ENCODE measurements at regions not wholly inside any gene's neighbourhood (a gene's known extent, or its start where the extent isn't known, plus 50 kb on each side); places are given as distances from the start of the nearest gene placed in this dataset.

GRCh38 chr3:144235489-144235888 lies 263.9 kb downstream of the DIPK2A start:
- no peak for DNase-seq

DNA sequence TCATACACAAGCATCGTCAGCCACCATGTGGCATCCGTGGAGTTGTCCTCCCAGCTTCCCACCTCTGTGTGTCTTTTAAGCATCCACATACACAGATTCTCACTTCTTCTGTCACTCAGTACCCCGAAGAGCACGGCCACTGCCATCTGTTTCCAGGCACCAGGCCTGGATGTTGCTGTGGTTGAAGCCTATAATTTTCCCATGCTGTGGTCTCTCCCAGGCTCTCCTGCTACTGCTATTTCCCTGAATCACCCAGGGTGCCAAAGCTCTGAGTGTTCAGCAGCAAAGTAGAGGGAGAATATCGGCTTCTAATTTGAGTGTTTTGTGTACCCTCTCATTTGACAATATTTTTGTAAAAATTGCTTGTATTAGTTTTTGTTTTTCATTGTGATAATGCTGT lies 265.7 kb downstream of the DIPK2A start:
- no peak for DNase-seq

- no peak for DNase-seq
These were observed 269.8 kb downstream of the DIPK2A start for GRCh38 chr3:144241404-144241803.

GRCh38 chr3:144242747-144243146 lies 271.1 kb downstream of the DIPK2A start:
- DNase-seq = no peak

DNA sequence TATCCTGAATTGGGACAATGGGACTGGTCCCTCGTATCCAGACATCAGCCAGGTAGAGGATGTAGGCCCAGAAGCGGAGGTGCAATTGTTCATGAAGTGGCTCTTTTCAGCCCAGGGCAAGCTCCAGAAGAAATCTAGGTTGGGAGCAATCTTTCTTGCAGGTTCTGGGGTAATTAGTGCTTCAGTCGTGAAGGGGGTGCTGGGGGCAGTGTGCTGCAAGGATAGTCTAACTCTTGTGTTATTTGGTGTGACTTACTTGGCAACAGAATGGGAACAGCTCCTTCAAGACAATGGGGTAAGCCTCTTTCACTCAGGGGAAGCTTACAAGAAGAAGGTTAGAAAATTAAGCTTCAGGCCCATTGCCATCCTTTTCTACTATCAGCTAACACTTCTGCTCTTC lies 273.0 kb downstream of the DIPK2A start:
- no peak for DNase-seq

GRCh38 chr3:144252896-144253295 lies 281.3 kb downstream of the DIPK2A start:
- no peak for DNase-seq

- no peak for DNase-seq
These were observed 285.8 kb downstream of the DIPK2A start for GRCh38 chr3:144257381-144257780.

- no peak for DNase-seq
These were observed 287.6 kb downstream of the DIPK2A start for GRCh38 chr3:144259267-144259666.

GRCh38 chr3:144263706-144264105 lies 292.1 kb downstream of the DIPK2A start:
- no peak for DNase-seq

GRCh38 chr3:144264350-144264749 lies 292.7 kb downstream of the DIPK2A start:
- no peak for DNase-seq

GRCh38 chr3:144264794-144265193 lies 293.2 kb downstream of the DIPK2A start:
- DNase-seq = no peak

DNA sequence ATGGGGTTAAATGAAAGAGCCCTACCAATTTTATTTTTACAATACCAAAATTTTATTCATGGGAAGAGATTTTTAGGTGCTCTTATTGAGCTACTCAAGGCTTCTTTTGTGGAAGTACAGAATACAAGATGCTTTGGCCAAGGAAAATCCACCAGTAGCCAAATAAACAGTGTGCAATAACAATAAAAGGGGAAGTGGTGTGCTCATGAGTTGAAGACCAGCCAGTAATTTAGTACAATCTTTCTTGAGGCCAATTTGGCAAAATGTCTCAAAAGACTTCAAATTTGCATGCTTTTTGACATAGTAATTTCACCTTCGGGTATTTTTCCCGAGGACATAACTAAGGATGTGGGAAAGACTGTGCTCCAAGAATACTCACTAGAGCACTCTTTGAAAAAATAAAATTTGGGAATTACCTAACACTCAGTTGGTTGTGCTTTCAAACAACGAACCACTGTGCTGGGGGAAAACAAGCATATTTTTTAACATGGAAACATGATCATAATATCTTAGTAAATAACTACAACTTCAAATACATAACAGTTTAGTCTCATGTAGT lies 294.0 kb downstream of the DIPK2A start:
- no peak for DNase-seq

DNA sequence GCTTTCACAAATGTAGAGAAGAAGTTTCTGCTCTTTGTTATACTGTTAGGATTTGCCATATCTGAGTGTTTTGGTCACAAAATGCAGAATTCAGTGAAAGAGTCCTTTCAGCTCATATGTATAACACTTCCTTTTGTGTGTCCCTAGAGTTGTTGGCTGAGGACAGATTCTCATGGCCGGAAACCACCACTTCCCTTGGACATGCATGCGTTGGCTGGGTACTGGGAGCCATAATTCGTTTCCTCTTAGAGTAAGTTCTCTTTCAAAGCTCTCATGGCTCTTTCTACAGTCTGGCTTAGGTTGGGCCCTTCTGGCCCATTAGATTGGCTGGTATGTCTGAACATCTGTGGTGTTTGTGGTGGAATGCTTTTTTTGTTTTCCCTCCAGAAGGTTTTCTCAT lies 298.5 kb downstream of the DIPK2A start:
- no peak for DNase-seq

GRCh38 chr3:144272680-144273079 lies 301.1 kb downstream of the DIPK2A start:
- DNase-seq = no peak

DNA sequence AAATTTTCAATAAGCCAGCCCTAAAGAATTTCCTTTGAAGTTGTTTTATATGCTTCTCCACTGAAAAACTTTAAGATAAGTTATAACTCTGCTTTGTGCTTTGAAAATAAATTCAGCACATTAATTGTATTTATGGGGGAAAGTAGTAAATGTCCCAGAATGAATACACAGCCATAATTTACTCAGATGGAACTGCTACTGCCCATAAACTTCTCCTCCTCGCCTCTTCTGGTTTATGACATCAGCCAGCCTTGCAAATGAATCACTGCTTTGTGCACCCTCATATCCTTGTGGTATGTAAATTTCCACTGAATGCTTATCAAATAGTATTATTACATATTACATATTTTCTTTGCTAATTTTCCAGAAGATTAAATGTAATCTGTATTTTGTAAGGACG lies 302.0 kb downstream of the DIPK2A start:
- peak; percentile 8 for DNase-seq

GRCh38 chr3:144275005-144275404 lies 303.4 kb downstream of the DIPK2A start:
- DNase-seq = no peak

DNA sequence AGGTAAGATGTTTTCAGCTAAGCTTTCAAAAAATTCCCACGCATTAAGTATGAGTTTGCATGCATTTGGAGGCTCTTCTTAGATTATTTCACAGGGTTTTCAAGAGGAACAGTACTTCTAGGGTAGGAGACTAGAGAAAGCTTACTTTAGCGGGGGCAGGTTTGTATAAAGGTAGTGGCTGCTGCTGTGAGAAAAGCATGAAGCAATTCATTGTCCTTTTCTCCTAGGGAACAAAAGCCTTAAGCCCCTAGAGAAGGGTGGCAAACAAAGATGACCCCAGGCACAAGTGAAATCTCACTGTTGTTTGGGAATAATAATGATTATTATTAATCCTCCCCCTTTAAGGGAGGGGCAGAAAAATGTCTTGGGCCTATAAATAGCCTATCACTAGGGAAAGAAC lies 310.7 kb downstream of the DIPK2A start:
- DNase-seq = no peak

DNA sequence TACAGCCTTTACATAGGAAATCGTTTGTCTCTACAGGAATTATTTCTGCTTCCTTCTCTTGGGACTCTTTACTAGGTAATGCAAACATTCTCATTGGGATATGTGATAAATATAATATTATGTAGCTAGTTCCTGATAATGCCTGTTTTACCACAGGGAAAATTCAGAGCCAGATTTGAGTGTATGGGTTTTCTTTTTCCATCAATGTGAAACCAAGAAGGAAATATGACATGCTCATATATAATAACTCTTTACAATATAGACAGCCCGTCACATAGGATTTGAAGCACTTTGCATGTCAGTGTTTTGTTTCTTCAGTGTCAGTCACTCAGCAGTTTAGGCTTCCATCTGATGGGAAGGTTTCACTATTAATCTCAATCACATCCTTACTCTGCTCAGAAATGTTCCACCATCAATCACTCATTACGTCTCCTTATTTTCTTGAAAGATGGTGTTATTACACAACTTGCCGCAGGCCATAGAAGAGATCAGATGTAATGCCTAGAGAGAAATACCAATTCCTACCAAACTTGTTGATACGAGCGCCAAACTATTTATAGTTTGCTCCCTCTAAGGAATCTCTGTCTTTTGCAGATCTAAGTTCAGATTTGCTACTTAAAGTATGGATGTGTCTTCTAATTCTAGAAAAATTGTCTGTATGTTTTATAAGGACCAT lies 314.8 kb downstream of the DIPK2A start:
- no peak for DNase-seq

DNA sequence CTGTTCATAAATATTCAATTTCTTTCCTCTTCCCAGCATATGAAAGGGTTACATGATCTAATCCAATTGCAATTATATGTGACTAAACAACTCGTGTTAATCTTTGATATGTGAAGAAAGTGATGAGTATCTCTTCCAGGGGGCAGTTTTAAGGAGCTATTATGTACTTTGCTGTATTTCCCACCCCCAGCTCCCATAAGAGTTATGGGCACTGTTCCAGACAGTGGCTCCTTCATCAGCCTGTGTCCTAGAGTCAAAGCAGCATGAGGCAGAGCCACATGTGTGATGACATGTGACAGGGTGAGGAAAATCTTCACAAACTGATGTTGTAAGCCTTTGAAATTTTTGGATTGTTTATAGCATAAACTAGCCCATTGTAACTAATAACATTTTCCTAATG lies 315.4 kb downstream of the DIPK2A start:
- DNase-seq = no peak

GRCh38 chr3:144289057-144289456 lies 317.4 kb downstream of the DIPK2A start:
- DNase-seq = no peak

- DNase-seq = no peak
These were observed 323.3 kb downstream of the DIPK2A start for GRCh38 chr3:144294659-144295538.

DNA sequence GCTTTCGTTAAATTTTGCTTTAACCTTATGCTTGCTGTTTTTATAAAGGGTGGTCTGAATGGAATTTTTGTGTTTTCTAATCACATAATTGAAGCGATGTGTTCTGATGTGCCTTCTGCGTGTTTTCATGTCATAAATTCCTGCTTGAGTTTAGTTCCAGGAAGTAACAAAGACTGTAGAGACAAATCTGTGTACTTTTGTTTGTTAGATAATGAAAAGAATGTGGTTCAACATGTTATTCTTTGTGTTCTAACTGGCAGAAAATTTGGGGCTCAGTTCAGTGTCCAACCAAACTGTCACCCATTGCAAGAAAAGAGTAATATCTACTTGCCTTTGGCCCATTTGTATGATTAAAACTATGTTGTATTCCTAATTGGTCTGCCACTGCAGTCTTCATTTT lies 324.0 kb downstream of the DIPK2A start:
- no peak for DNase-seq

GRCh38 chr3:144296808-144297207 lies 325.2 kb downstream of the DIPK2A start:
- DNase-seq = no peak

DNA sequence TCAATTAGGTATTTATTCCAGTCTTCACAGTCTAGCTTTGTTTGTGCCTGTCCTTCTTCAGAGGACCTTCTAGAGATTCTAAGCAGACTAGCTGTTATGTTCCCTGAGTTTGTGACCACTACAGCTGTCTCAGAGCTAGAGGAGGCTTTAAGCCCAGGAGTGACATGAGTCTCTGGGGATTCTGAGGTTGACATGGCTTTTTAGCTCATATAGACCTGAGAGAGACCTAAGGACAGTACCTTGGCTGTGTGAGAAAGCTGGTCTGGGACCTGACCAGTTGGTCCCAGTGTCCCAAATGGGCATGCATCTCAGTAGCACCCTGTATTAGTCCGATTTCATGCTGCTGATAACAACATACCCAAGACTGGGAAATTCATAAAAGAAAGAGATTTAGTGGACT lies 330.2 kb downstream of the DIPK2A start:
- no peak for DNase-seq

All from fibroblast of skin of back (primary cell).